Thymus (tissue), 11 donors: ENCODE measurements at regions not wholly inside any gene's neighbourhood (a gene's known extent, or its start where the extent isn't known, plus 50 kb on each side); places are given as distances from the start of the nearest gene placed in this dataset.

ENCODE experiments used
- DNase-seq, 9 donors: peaks; one replicate each; pipeline ENCODE4 v3.0.0-alpha.2; 2013; ENCODE audit warnings: low spot score in 9 of 9, low read depth in 6 of 9, missing footprints in 1 of 9
- H3K27ac ChIP-seq, 2 donors: one replicate each; pipeline ENCODE4 v1.5.1; 2013; ENCODE audit warnings: control low read depth in 1 of 2, low read depth in 1 of 2, low read length in 1 of 2, mild to moderate bottlenecking in 1 of 2, moderate library complexity in 1 of 2
- H3K27me3 ChIP-seq, 2 donors: one replicate each; pipeline ENCODE4 v1.5.1; 2013; ENCODE audit warnings: low read length in 1 of 2; ENCODE audit not compliant: control insufficient read depth in 2 of 2, insufficient read depth in 1 of 2
- H3K36me3 ChIP-seq, 2 donors: one replicate each; pipeline ENCODE4 v1.5.1; 2013; ENCODE audit warnings: low read length in 1 of 2, mild to moderate bottlenecking in 1 of 2, moderate library complexity in 1 of 2; ENCODE audit not compliant: control insufficient read depth in 2 of 2, insufficient read depth in 2 of 2
- H3K4me1 ChIP-seq, 2 donors: one replicate each; pipeline ENCODE4 v1.5.1; 2013; ENCODE audit warnings: low read length in 2 of 2; ENCODE audit not compliant: control insufficient read depth in 2 of 2, insufficient read depth in 2 of 2
- H3K4me3 ChIP-seq, 2 donors: one replicate each; pipeline ENCODE4 v1.5.1; 2013; ENCODE audit warnings: low read length in 2 of 2, control low read depth in 1 of 2, mild to moderate bottlenecking in 1 of 2
- H3K9me3 ChIP-seq, 2 donors: one replicate each; pipeline ENCODE4 v1.5.1; 2013; ENCODE audit warnings: low read length in 1 of 2, mild to moderate bottlenecking in 1 of 2; ENCODE audit not compliant: control insufficient read depth in 2 of 2, insufficient read depth in 1 of 2
- whole genome bisulfite sequencing: extraction: QIAGEN DNeasy Blood & Tissue Kit; methylation state at CpG from one replicate; pipeline ENCODE4 v1.1.7; 2013; 5-methylcytosine and 5-hydroxymethylcytosine counted together
- donor health status: healthy.

GRCh38 chr9:85202596-85202995 is 533.1 kb downstream of the NTRK2 start:
- no peaks in the 10 kb centered on the region for H3K36me3 ChIP-seq
- no peak overlapping the region for H3K27ac ChIP-seq
- no peak overlapping the region for H3K4me3 ChIP-seq
- no peaks in the 10 kb centered on the region for H3K27me3 ChIP-seq
- DNase-seq: no peak
- no peaks in the 10 kb centered on the region for H3K9me3 ChIP-seq
- no peaks in the 10 kb centered on the region for H3K4me1 ChIP-seq
- 91% methylated on average over 3 of the region's 3 CpGs for WGBS

- no peak overlapping the region for H3K4me3 ChIP-seq
- 85% methylated on average over 3 of the region's 3 CpGs for WGBS
- no peaks in the 10 kb centered on the region for H3K4me1 ChIP-seq
Observed at GRCh38 chr9:85200726-85201404, 531.3 kb downstream of the NTRK2 start.

GRCh38 chr9:85199866-85200495 is 530.5 kb downstream of the NTRK2 start:
- Histone ChIP-seq H3K4me3 (no peak overlapping the region), H3K36me3 (no peaks in the 10 kb centered on the region), H3K4me1 (no peaks in the 10 kb centered on the region), H3K9me3 (no peaks in the 10 kb centered on the region), H3K27ac (no peak overlapping the region), H3K27me3 (no peaks in the 10 kb centered on the region)
- WGBS: 94% methylated on average over 1 of the region's 1 CpG
- no peak for DNase-seq

More at GRCh38 chr9:85200726-85201404, 531.3 kb downstream of the NTRK2 start:
- Histone ChIP-seq H3K27ac (no peak overlapping the region), H3K36me3 (no peaks in the 10 kb centered on the region), H3K27me3 (no peaks in the 10 kb centered on the region), H3K9me3 (no peaks in the 10 kb centered on the region)
- no peak for DNase-seq

GRCh38 chr9:85192750-85193149 is 523.2 kb downstream of the NTRK2 start:
- H3K36me3 ChIP-seq: no peaks in the 10 kb centered on the region
- no peaks in the 10 kb centered on the region for H3K4me1 ChIP-seq
- H3K27ac ChIP-seq: no peak overlapping the region
- H3K9me3 ChIP-seq: no peaks in the 10 kb centered on the region
- H3K4me3 ChIP-seq: no peak overlapping the region
- H3K27me3 ChIP-seq: no peaks in the 10 kb centered on the region
- DNase-seq: no peak
- 94% methylated on average over 4 of the region's 4 CpGs for WGBS

DNA sequence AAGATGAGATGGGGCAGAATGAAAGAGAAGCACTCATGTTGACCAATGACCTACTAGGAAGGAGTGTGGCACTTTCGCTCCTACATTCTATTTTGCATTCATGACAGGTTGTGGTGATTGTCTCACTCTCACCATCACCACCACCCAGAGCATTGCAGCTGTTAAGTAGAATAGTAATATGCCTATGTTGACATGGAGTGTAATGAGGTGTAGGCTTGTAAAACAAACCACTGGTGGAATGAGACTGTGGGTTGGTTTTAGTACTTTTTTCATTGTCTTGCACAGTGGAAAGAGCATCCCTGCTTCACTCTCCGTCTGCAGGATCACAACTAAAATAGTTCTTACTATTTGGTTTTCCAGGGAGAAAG is 516.7 kb downstream of the NTRK2 start:
- 90% methylated on average over 2 of the region's 2 CpGs for WGBS
- Histone ChIP-seq H3K9me3 (no peaks in the 10 kb centered on the region), H3K27ac (no peak overlapping the region), H3K27me3 (no peaks in the 10 kb centered on the region), H3K36me3 (no peaks in the 10 kb centered on the region), H3K4me3 (no peak overlapping the region), H3K4me1 (no peaks in the 10 kb centered on the region)
- DNase-seq: no peak

GRCh38 chr9:85185486-85186217 is 516.1 kb downstream of the NTRK2 start:
- 97% methylated on average over 3 of the region's 3 CpGs for whole genome bisulfite sequencing

GRCh38 chr9:85182383-85182782 is 512.9 kb downstream of the NTRK2 start:
- H3K9me3 ChIP-seq: no peaks in the 10 kb centered on the region
- WGBS: 87% methylated on average over 4 of the region's 4 CpGs
- H3K27ac ChIP-seq: no peak overlapping the region
- DNase-seq: no peak
- no peak overlapping the region for H3K4me3 ChIP-seq
- H3K4me1 ChIP-seq: no peaks in the 10 kb centered on the region
- no peaks in the 10 kb centered on the region for H3K36me3 ChIP-seq
- no peaks in the 10 kb centered on the region for H3K27me3 ChIP-seq

More at GRCh38 chr9:85185486-85186217, 516.1 kb downstream of the NTRK2 start:
- no peak overlapping the region for H3K4me3 ChIP-seq
- H3K9me3 ChIP-seq: no peaks in the 10 kb centered on the region
- H3K27me3 ChIP-seq: no peaks in the 10 kb centered on the region
- H3K27ac ChIP-seq: no peak overlapping the region
- no peaks in the 10 kb centered on the region for H3K36me3 ChIP-seq
- no peaks in the 10 kb centered on the region for H3K4me1 ChIP-seq
- no peak for DNase-seq

DNA sequence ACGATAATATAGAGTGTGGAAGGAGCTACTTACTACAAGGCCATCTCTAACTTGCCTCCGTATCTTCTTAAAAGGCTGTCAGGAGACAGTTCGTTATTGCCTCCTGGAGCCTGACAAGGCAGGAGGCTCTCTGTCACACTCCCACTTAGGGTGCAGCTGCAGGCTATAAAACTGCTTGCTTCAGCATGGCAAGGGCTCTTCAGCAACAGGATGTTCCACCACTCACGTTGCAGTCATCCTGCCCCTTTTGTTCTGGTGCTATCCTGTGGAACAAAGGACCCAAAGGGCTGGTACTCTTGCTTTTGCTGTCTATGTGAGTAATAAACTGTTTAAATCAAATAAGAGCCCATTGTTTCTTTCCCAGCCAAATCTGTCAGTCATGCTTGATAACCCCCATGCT is 508.9 kb downstream of the NTRK2 start:
- H3K9me3 ChIP-seq: no peaks in the 10 kb centered on the region
- H3K27me3 ChIP-seq: no peaks in the 10 kb centered on the region
- peak in 1 of 9 donors; percentile 4 for DNase-seq
- H3K36me3 ChIP-seq: no peaks in the 10 kb centered on the region
- H3K27ac ChIP-seq: no peak overlapping the region
- H3K4me1 ChIP-seq: no peaks in the 10 kb centered on the region
- WGBS: 57% methylated on average over 4 of the region's 4 CpGs
- H3K4me3 ChIP-seq: no peak overlapping the region

DNA sequence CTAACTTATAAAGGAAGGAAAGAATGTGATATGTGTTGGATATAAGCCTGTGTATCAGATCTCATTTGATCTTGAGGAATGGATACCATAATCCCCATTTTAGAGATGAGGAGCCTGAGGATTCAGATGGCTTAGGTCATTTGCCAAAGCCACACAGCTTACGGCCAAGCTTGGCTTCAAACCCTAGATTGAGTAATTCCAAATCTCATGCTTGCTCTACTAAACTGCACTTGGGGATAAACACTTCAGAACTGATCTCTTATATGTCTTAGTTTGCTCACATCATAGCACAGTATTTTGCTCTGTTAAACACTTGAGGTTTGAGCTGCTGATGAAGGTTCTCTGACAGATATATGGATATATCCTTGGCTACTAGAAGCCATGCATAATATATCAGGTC is 504.4 kb downstream of the NTRK2 start:
- WGBS: 97% methylated on average over 1 of the region's 1 CpG
- Histone ChIP-seq H3K27me3 (no peaks in the 10 kb centered on the region), H3K36me3 (no peaks in the 10 kb centered on the region), H3K27ac (no peak overlapping the region), H3K4me3 (no peak overlapping the region), H3K9me3 (no peaks in the 10 kb centered on the region), H3K4me1 (peaks cover 0 to 3% of the 10 kb centered on the region in 2 donors)
- no peak for DNase-seq
